T-helper 2 cell (primary cell): ENCODE measurements at regions not wholly inside any gene's neighbourhood (a gene's known extent, or its start where the extent isn't known, plus 50 kb on each side); places are given as distances from the start of the nearest gene placed in this dataset.

Source experiments
- DNase-seq, 5 experiments: peaks; one replicate each; pipeline versions ENCODE4 v3.0.0 to v3.0.0-alpha.2; 2012 to 2022

DNA sequence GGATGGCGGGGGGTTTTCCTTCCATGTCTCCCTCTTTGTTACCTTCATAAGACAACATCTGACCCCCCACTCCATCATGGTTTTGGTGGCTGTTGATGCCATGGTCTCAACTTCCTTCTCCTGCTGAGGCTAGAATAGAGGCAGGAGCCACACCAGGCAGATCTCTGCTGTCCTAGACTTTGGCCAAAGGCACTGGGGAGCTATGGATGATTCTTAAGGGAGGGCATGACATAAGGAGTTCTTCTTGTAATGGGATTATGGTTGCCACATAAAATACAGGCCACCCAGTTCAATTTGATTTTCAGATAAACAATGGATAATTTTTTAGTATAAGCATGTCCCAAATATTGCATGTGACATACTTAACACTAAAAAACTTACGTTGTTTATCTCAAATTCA lies 52.2 kb upstream of the IER5L start:
- DNase-seq: no peak
